Muscle of back (tissue), 3 donors: ENCODE measurements at regions not wholly inside any gene's neighbourhood (a gene's known extent, or its start where the extent isn't known, plus 50 kb on each side); places are given as distances from the start of the nearest gene placed in this dataset.
A peak's percentile ranks its signal among the peaks of the same experiment; 100 is the strongest.
"Not testable (repeated sequence)": the region's sequence is repeated elsewhere in the genome, so short reads cannot be mapped to it uniquely, and the experiment has no call there.

ENCODE experiments used
- DNase-seq, 3 donors: peaks; one replicate each; pipeline versions ENCODE4 v3.0.0 to v3.0.0-alpha.2; 2013

DNA sequence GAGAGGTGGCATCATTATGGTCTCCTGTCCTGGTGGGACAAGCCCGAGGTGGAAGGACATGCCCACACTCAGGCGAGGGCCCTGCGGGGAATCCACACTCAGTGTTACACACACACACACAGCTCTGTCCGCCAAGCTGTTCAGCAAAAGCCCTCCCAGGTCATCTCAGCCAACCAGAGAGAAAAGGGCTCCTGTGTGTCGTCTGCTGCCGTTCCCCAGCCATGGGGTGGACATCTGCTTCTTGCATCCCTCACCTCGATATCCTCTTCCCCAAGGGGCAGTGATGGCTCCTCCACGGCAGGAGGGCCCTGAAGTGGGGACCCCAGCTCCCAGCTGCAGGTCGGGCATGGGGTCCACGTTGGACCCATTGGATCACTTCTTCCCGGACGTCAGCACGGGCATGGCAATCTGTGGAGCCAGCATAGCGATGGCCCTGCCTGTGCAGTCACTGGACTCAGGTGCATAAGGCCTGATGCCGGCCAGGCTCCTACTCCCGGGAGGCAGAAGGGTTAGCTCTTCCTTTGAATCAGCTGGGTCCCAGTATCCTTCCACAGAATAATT is 290.1 kb downstream of the C16orf95 start:
- DNase-seq: no peak

DNA sequence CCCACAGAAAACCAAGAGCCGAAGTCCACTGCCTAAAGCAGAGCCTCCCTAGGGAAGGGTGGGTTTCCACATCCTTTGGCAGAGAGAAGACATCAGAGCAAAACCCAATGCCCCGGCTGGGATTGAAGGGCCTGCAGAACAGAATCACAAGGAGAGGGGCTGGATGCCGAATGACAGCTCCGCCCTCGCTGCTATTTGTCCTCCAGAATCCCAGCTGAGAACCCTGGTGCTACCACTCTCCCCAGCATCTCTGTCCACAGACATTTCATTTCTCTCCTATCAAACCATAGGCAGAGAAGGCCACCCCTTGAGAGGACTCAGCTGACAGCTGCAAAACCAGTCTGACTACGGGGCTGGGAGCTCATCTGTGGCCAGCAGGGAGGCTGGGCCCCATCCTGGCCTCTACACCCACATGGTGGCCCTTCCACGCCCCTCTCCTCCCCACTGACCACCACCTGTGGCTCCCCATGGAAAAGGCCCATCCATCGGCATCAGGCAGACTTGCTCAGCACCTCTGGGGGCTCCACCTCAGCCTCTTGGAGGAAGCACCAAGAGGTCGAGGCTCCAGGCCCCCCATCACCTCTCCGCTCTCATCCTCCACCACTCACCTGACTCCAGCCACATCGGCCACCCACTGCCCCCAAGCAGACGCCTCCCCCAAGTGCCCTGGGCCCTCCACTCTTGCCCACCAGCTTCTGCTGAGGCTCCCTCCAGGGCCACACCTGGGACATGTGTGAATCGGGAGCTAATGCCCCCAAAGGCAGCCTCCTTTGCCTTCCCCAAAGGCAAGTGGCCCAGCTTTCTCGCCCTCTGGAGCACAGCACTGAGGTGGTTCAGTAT is 288.5 kb downstream of the C16orf95 start:
- DNase-seq: no peak

DNA sequence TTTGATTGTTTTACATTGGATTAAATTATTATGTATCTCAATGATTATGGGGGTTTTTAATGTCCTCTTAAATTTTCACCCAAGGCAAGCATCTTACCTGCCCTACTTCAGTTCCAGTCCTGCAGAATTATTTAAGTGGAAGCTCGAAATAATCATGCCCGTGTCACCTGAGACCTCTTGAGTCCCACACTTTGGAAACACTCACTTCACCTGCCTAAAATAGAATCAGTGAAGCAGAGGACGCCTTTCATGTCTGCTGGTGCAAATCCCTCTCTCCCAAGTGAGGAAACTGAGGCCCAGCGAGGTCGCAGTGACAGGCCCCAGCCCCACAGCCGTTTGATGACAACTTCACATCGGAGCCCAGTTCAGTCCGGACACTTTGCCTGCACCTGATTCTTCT is 284.6 kb downstream of the C16orf95 start:
- DNase-seq: no peak

- no peak for DNase-seq
Measured at GRCh38 chr16:87033021-87033471, 284.1 kb downstream of the C16orf95 start.

- peak in 1 of 3 donors; percentile 32 for DNase-seq
Measured at GRCh38 chr16:87033541-87034300, 283.5 kb downstream of the C16orf95 start.

- no peak for DNase-seq
Measured at GRCh38 chr16:87034317-87034716, 282.9 kb downstream of the C16orf95 start.

DNA sequence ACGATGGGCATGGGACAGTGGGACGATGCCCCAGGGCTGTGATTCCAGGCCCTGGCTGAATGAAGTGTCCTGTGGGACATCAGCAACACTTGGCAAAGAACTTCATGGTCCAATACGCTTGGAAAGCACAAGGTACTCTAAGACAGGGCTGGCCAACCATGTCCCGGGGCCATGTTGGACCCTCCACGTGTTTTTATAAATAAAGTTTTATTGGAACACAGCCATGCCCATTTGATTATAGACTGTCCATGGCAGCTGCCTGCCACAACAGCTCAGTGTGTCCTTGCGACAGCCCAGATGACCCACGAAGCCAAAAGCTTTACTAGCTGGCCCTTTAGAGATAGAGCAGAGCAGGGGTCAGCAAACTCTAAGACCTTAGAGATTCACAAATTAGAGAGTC is 282.1 kb downstream of the C16orf95 start:
- DNase-seq: no peak

DNA sequence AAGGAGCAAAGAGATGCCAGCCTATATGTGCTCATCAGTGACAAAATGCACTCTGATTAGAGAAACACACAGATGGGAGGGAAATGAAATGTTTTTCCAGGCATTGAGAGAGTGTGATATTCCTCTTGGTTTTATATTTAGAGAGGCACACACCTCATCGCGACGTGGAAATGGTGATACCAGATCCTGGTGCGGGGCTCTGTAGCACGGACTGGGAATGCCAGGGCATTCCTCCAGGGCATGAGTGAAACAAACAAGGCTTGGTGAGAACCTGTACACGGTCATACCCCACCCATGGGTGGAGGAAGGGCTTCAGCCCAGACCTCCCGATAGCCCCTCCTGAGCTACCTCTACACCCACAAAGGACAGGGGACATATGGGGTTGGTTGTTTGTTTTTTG is 280.2 kb downstream of the C16orf95 start:
- no peak for DNase-seq

- not testable (repeated sequence) for DNase-seq
Measured at GRCh38 chr16:87038528-87038927, 278.7 kb downstream of the C16orf95 start.

DNA sequence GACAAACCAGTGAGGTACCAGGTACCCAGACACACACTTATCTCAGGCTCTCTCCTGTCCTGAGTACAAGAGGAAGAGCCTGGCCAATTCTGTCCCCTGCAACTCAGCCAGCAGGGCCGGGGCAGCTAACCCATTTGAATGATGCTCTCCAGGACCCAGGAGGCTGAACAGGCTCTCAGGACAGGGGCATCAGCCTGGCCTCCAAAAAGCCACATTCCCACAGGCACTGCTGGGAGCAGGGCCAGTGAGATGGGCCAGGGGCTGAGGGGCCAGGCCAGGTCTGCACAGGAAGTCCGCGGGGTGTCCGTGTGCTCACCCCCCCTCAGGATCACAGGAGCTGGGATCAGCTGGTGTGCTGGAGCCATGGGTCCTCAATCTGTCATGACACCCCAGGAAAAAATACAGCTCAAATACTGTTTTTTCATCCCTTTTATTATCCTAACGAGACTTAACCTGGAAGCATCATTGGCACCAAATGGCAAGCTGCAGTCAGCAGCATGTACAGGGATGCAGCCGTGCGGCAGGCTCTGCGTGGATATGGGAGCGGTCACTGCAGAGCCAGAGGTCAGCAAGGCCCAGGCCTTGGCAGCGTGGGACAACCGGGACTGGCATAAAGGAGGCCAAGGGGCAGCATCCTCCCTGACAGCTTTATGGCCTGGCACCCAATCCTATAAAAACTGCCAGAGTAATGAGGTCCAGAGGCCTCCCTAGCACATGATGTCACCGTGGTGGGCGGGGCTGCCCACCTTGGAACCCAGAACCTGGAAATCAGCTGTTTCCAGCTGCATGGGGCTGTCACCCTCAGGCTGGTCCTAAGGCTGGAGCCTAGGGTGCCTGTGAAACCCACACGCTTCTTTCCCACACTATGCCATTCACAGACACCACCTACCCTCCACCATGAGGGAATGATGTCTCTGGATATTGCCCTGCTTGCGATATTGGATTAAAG is 276.7 kb downstream of the C16orf95 start:
- no peak for DNase-seq

GRCh38 chr16:87041286-87041685 is 275.9 kb downstream of the C16orf95 start:
- DNase-seq: no peak

- DNase-seq: no peak
Measured at GRCh38 chr16:87042551-87043230, 274.5 kb downstream of the C16orf95 start.

DNA sequence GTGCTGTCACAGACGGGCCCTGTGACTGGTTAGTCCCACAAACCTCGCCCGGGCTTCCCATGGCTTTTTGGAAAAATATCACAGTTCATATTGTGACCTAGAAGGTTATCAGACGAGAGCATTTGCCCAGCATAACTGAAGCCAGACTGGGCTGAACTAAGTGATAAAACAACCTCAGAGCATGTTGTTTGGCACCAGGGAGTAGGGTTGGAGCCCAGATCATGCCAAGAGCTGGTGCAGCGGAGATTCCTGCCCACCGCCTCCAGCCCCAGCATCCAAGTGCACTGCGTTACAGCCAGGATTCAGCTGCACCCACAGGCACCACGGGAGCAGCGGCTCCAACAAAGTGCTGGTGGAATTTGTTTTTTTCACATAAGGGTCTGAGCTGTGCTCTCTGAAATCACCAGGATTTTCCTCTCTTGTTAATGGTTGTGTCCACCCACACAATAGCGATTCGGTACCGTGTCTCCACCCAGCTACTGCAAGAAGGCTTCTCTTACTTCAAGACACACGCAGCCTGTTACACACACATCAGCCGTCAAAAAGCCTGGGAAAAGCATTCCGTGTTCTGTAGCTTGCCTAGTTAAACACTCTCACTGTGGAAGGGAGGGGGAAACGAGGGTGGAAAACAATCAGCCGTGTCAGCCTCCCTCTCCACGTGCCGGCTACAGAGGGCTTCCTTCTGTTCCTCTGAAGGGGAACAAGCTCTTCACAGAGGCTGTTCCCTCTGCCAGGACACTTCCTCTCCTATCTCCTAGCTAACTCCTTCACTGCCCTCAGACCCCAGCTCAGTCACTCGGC is 273.8 kb downstream of the C16orf95 start:
- DNase-seq: peak in 1 of 3 donors; percentile 51

DNA sequence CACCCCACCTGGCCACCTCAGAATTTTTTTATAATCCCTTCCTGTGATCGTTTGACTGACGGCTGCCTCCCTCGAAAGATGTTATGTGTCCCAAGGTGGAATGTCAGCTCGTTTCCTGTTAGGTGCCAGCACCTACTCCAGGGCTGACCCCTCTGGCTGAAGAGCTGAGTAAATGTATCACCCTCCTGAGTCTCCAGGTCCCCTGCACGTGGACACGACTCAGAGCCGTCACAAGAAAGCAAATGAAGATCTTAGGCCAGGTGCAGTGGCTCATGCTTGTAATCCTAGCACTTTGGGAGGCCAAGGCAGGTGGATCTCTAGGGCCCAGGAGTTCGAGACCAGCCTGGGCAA is 273.2 kb downstream of the C16orf95 start:
- DNase-seq: no peak

- DNase-seq: no peak
Measured at GRCh38 chr16:87044829-87045228, 272.4 kb downstream of the C16orf95 start.

DNA sequence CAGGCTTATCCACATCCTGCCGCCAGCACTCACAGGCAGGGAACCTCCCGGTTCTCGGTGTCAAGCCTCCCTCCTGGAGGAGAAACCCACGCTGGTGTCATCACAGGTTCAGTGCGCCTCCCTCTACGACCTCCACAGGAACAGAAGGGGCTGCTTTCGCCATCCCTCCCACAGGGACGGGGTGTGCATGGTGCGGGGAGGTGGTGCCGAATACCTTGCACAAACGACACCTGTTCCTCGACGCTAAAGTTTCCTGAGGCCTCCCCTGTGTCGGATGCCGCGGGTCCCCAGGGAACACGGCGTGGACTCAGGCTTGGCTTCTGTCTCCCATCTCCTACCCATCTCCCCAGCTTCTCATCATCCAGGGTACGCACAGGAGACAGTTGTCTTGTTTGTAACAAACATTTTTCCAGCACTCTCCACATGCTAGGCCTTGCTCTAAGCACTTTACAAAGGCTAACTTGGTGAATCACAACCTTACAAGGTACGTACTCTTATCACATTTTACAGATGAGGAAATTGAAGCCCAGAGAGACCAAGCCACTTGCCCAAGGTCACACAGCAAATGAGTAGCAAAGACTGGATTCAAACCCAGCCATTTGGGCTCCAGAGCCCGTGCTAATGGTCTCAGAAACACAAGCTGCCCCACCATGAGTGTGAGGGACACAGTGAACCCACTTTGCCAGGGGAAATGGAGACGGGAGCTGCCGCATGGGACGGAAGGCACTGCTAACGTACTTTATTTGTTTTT is 271.6 kb downstream of the C16orf95 start:
- DNase-seq: no peak

GRCh38 chr16:87046235-87046634 is 271.0 kb downstream of the C16orf95 start:
- no peak for DNase-seq

GRCh38 chr16:87047221-87048037 is 269.8 kb downstream of the C16orf95 start:
- no peak for DNase-seq
